PFSK-1 (cell line): ENCODE measurements at regions not wholly inside any gene's neighbourhood (a gene's known extent, or its start where the extent isn't known, plus 50 kb on each side); places are given as distances from the start of the nearest gene placed in this dataset.

Source experiments
- FOXP2 ChIP-seq: optimal IDR thresholded peaks from 2 replicates; pipeline ENCODE3; 2011; ENCODE audit warnings: borderline replicate concordance, control low read depth, inconsistent platforms; ENCODE audit not compliant: insufficient read depth; ENCODE audit errors: extremely low read length, extremely low read depth
- POLR2AphosphoS5 ChIP-seq: IDR thresholded peaks from 2 replicates; pipeline ENCODE4 v1.6.1; 2012; ENCODE audit warnings: low read depth, mild to moderate bottlenecking, control low read depth, low read length, moderate library complexity
- REST ChIP-seq, 2 experiments: IDR thresholded peaks; 2 replicates each; pipeline versions ENCODE4 v1.6.1 to v1.8.0; 2011 to 2012; ENCODE audit warnings: low read depth in 2 of 2, low read length in 2 of 2, control low read depth in 1 of 2, inconsistent platforms in 1 of 2, mild to moderate bottlenecking in 1 of 2, moderate library complexity in 1 of 2; ENCODE audit not compliant: insufficient read depth in 1 of 2
- SIN3A ChIP-seq: IDR thresholded peaks from 2 replicates; pipeline ENCODE4 v1.6.1; 2012; ENCODE audit warnings: mild to moderate bottlenecking, low read length, moderate library complexity, borderline replicate concordance; ENCODE audit not compliant: insufficient read depth
- TAF1 ChIP-seq: IDR thresholded peaks from 2 replicates; pipeline ENCODE4 v1.6.1; 2012; ENCODE audit warnings: low read length, control low read depth, borderline replicate concordance; ENCODE audit not compliant: insufficient read depth

DNA sequence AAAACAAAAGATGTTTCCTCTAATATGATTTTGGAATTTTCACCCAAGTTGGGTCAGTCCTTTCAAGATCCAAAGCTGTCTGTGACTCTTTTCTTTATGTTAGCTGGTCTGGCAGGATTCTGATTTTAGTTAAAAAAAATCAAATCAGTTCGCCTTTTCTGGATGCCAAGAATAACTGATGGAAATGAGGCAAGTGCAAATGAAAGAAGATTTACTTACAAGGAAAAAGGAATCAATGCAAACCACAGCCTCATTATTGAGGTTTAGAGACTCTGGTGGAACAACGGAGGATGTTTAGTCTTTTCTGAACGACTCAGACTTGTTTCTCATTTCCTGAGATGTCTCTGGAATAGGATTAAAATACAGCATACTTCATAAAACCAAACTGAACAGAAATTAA is 117.0 kb upstream of the DYRK2 start:
- TF ChIP-seq SIN3A (no peak), FOXP2 (no peak), POLR2AphosphoS5 (no peak), TAF1 (no peak), REST (IDR thresholded peaks at IDR 0.05; ENCODE audit: insufficient read depth in 1 of 2, low read depth in 2 of 2, low read length in 2 of 2) (no peak)

GRCh38 chr12:67533159-67533558 is 115.4 kb upstream of the DYRK2 start:
- TF ChIP-seq TAF1 (no peak), FOXP2 (no peak), POLR2AphosphoS5 (no peak), SIN3A (no peak), REST (IDR thresholded peaks at IDR 0.05; ENCODE audit: insufficient read depth in 1 of 2, low read depth in 2 of 2, low read length in 2 of 2) (no peak)

DNA sequence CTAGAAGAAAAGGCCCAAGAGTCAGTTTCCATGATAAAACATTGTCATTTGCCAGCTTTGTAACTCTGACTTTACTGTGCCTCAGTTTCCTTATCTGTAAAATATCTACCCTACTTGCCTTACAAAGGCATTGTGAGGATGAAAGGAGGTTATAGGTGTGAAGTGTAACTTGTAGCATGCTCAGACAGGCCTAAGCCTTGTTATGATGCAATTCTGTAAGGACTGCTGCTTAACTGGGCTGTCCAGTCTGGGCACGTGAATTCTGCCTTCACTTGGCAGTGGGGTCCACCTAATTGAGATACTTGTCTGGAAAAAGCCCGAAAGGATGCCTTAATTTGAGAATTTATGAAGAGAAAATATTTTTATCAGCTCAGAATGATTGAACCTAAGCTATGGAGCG is 114.5 kb upstream of the DYRK2 start:
- no peak for TF ChIP-seq REST (IDR thresholded peaks at IDR 0.05; ENCODE audit: insufficient read depth in 1 of 2, low read depth in 2 of 2, low read length in 2 of 2)
- no peak for TF ChIP-seq FOXP2
- TF ChIP-seq TAF1, result no peak
- TF ChIP-seq POLR2AphosphoS5, result no peak
- TF ChIP-seq SIN3A, result no peak

GRCh38 chr12:67534681-67535080 is 113.9 kb upstream of the DYRK2 start:
- no peak for TF ChIP-seq REST (IDR thresholded peaks at IDR 0.05; ENCODE audit: insufficient read depth in 1 of 2, low read depth in 2 of 2, low read length in 2 of 2)
- TF ChIP-seq TAF1, result no peak
- no peak for TF ChIP-seq POLR2AphosphoS5
- TF ChIP-seq SIN3A, result no peak
- TF ChIP-seq FOXP2, result no peak

DNA sequence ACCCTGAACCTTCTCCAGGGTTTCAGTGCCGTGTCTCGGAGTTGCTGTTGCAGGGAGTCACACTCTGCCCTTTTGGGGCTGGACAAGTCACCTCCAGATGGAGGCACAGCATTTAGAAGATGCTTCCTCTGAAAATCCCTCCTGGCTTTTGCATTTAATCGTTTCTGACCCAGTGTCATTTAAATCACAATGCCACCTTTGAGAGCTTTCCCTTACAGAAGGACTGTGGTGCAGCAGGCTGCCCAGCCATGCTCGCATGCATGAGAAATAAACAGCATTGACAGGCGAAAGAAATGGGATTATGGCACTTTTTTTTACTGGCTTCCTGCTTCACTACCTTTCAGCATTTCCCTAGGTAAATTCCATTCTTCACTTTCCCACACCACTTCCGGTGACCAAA is 113.4 kb upstream of the DYRK2 start:
- TF ChIP-seq TAF1 (no peak), POLR2AphosphoS5 (no peak), REST (IDR thresholded peaks at IDR 0.05; ENCODE audit: insufficient read depth in 1 of 2, low read depth in 2 of 2, low read length in 2 of 2) (no peak), SIN3A (no peak), FOXP2 (no peak)
